Muscle of leg (tissue), 3 donors: ENCODE measurements at regions not wholly inside any gene's neighbourhood (a gene's known extent, or its start where the extent isn't known, plus 50 kb on each side); places are given as distances from the start of the nearest gene placed in this dataset.
"Not testable (repeated sequence)": the region's sequence is repeated elsewhere in the genome, so short reads cannot be mapped to it uniquely, and the experiment has no call there.

ENCODE experiments used
- DNase-seq: peaks from one replicate; pipeline ENCODE4 v3.0.0; 2013
- H3K27ac ChIP-seq: one replicate; pipeline ENCODE4 v1.5.1; 2013; ENCODE audit warnings: mild to moderate bottlenecking, low read length, control low read depth
- H3K27me3 ChIP-seq: one replicate; pipeline ENCODE4 v1.6.1; 2013; ENCODE audit warnings: low read length; ENCODE audit not compliant: control insufficient read depth, insufficient read depth
- H3K36me3 ChIP-seq: one replicate; pipeline ENCODE4 v1.6.1; 2013; ENCODE audit warnings: low read length; ENCODE audit not compliant: control insufficient read depth, insufficient read depth
- H3K4me1 ChIP-seq: one replicate; pipeline ENCODE4 v1.6.1; 2013; ENCODE audit warnings: low read length; ENCODE audit not compliant: control insufficient read depth, insufficient read depth
- H3K4me3 ChIP-seq: one replicate; pipeline ENCODE4 v1.5.1; 2013; ENCODE audit warnings: low read length, control low read depth
- H3K9me3 ChIP-seq: replicated peaks from 2 replicates; pipeline ENCODE4 v1.6.1; 2013; ENCODE audit warnings: low read depth, low read length; ENCODE audit not compliant: control insufficient read depth
- WGBS: methylation state at CpG from one replicate; pipeline ENCODE4 v1.1.5; 2013; ENCODE audit warnings: missing lambda C conversion rate; ENCODE audit not compliant: insufficient coverage; 5-methylcytosine and 5-hydroxymethylcytosine counted together

DNA sequence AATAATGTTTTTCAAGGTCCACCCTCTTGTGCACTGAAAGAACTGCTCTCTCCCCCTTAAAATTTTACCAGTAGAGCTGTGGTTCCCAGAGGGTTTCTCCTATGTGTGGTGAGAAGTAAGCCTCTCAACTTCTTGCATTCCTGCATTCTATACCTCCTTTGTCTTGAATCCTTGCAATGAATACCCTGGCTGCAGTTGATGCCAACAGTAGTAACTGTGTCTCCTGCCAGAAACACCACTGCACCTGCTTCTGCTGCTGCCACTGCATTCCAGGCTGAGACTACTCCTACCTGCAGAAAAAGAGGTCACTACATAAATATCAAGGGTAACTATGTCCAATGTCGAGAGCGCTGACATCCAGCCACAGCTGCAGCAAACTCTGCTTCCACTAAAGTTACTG, 203.7 kb downstream of the TMEM167A start:
- Histone ChIP-seq H3K27me3 (no peaks in the 10 kb centered on the region), H3K9me3 (no peaks in the 10 kb centered on the region), H3K4me1 (no peaks in the 10 kb centered on the region), H3K27ac (no peak overlapping the region), H3K4me3 (no peak overlapping the region), H3K36me3 (no peaks in the 10 kb centered on the region)
- WGBS: 35% methylated on average over 2 of the region's 2 CpGs
- DNase-seq: no peak

DNA sequence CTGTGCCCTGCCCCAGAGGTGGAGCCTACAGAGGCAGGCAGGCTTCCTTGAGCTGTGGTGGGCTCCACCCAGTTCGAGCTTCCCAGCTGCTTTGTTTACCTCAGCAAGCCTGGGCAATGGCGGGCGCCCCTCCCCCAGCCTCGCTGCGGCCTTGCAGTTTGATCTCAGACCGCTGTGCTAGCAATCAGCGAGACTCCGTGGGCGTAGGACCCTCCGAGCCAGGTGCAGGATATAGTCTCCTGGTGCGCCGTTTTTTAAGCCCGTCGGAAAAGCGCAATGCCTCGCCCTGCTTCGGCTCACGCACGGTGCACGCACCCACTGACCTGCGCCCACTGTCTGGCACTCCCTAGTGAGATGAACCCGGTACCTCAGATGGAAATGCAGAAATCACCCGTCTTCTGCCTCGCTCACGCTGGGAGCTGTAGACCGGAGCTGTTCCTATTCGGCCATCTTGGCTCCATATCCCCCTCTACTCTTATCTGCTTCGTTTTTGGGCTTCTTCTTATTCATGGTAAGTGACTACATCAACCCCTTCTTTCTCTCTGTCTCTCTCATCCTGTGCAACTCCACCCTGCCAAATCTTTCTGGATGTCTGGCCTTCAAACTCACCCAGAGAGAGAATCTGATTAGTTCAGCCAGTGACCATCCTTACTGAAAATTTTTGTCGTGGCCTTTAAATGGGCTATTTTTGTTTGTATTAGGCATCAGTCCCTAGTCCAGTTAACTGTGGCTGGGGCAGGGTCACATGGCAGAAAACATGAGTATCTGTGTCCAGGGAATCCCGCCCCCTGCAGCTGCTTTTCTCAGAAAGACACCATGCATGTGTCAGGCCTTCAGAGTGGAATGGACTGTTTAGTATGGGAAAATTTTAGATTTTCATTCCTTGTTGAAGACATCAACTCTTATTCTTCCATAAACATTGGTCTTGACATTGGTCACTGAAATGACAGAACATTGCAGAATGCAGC, 204.6 kb downstream of the TMEM167A start:
- not testable (repeated sequence) for DNase-seq, H3K36me3 ChIP-seq, H3K27me3 ChIP-seq, H3K27ac ChIP-seq, H3K4me3 ChIP-seq, H3K9me3 ChIP-seq, H3K4me1 ChIP-seq
- WGBS: 87% methylated on average over 25 of the region's 30 CpGs

DNA sequence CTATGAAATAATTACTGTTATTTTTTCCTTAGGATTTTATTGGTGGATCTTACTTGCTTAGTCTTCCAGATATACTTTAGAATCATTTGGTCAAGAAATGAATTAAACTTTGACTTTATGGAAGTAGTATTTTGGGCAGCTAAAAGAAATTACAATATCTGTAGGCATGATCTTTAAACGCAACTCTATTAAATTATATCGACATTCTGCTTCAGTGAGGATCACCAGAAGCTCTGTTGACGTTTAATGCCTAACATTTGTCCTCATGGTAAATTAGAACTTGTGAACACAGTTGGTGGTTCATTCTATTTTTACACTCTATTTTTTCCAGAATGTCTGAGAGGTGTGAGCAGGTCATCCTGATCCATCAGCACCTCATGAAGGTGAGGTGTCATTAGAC, 211.6 kb downstream of the TMEM167A start:
- Histone ChIP-seq H3K4me1 (no peaks in the 10 kb centered on the region), H3K9me3 (no peaks in the 10 kb centered on the region), H3K4me3 (no peak overlapping the region), H3K36me3 (no peaks in the 10 kb centered on the region), H3K27me3 (no peaks in the 10 kb centered on the region), H3K27ac (no peak overlapping the region)
- WGBS: no CpG with 5 or more reads among the region's 3 CpGs
- no peak for DNase-seq

DNA sequence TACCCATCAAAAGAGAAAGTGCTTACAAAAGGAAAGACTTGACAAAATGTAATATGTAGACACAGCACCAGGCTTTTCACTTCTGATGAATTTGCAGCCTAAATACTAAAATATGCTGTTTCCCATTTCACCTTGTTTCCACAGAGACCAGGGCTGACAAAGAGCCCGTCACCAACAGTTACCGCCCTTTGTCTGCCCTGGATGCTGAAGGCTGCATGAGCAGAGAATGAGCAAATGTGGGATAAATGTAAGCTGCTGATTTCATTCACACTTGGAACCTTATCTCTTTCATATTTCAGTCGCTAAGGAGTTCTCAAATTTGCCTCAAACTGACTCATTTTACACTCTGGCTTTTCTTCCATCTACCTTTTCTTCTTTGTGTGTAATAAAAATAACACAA, 213.9 kb downstream of the TMEM167A start:
- DNase-seq: no peak
- peaks cover 3% of the 10 kb centered on the region for H3K4me1 ChIP-seq
- H3K9me3 ChIP-seq: no peaks in the 10 kb centered on the region
- H3K4me3 ChIP-seq: no peak overlapping the region
- H3K36me3 ChIP-seq: no peaks in the 10 kb centered on the region
- no CpG with 5 or more reads among the region's 3 CpGs for WGBS
- no peak overlapping the region for H3K27ac ChIP-seq
- H3K27me3 ChIP-seq: no peaks in the 10 kb centered on the region

DNA sequence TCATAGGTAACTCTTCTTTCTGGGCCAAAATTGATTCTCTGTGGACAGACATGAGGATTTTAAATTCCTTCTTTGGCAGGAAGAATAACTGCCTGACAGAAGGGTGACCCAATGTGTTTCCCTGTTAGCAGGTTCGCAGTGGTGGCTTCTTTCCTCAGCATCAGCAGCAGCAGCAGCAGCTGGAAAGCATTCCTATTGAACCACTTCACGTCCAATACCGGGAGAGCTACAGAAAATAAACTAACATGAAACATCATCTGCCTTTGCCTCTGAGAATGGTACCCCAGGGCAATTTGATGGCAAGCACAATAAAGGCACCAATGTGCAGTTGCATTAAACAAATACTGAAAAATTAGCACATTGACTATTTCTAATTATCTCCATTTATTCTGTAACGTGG, 214.5 kb downstream of the TMEM167A start:
- H3K4me1 ChIP-seq: peaks cover 3% of the 10 kb centered on the region
- DNase-seq: no peak
- H3K27me3 ChIP-seq: no peaks in the 10 kb centered on the region
- no peaks in the 10 kb centered on the region for H3K36me3 ChIP-seq
- no peak overlapping the region for H3K27ac ChIP-seq
- no peaks in the 10 kb centered on the region for H3K9me3 ChIP-seq
- H3K4me3 ChIP-seq: no peak overlapping the region
- 33% methylated on average over 1 of the region's 4 CpGs for WGBS

DNA sequence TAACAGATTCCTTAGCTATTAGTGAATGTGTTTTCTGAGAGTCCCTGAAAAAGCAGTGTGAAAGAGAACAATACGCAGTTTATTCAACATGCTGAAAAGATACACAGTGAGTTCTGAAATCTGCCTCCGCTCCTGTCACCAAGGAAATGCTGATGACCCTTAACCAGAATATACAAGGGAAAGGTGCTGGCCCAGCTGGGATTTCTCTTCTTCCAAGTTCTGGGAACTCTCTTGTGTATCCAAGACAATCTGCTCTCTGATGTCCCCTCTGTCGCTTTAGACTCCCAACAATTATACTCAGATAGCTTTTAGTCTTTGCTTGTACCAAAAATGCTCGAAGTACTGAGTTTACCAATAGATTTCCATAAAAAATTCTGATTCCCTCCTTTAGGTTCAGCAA, 214.9 kb downstream of the TMEM167A start:
- Histone ChIP-seq H3K4me1 (peaks cover 3% of the 10 kb centered on the region), H3K4me3 (no peak overlapping the region), H3K27me3 (no peaks in the 10 kb centered on the region), H3K9me3 (no peaks in the 10 kb centered on the region), H3K36me3 (no peaks in the 10 kb centered on the region), H3K27ac (no peak overlapping the region)
- no peak for DNase-seq
- 77% methylated on average over 3 of the region's 4 CpGs for WGBS

DNA sequence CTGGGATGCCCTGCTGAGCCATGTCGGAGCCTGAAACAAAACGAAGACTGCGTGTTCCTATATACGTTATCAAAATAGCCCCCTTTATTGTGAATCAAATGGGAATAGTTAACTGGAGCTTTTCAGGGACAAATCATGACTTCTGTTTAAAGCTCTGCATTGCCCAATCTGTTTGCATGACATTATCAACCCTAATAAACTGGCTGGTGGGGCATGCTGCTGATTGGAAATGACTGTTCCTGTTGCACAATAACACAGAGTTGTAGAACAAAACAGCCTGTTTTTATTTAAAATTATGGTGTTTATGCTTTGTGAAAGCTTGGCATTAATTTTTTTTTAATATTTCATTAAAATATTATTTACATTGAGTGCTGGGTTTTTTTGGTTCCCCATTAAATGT, 215.5 kb downstream of the TMEM167A start:
- H3K9me3 ChIP-seq: no peaks in the 10 kb centered on the region
- H3K4me3 ChIP-seq: no peak overlapping the region
- no peaks in the 10 kb centered on the region for H3K27me3 ChIP-seq
- H3K27ac ChIP-seq: no peak overlapping the region
- no peaks in the 10 kb centered on the region for H3K36me3 ChIP-seq
- H3K4me1 ChIP-seq: peaks cover 4% of the 10 kb centered on the region
- WGBS: 97% methylated on average over 4 of the region's 4 CpGs
- DNase-seq: no peak

DNA sequence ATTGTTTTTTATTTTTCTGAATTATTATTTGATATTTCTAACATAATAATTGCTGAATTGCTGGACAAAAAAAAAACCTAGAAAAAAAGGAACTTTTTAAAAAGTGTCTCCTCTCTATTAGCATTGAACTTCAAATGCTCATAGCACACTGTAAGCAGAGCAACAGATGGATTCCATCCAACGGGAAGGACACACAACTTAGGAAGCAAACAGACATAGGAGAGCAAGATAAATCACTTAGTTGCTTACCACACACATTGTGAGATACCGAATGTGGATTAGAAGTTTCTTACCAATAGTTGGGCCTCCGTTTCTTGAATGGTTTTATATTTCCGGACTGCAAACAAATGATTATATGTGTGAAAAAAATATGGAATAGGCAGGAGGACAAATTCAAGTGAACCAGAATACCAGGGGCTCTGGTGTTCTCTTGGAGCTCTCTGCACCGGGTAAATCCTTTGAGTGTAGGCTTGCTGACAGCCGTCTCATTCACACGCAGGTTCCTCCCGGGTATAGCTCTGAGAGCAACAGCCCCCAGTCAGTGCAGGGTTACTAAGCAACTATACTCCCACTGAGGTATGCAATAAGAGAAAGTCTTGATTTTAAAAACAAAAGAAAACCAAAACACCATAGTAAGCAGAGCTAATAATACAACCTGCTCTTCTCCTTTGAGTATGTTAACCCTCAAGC, 217.6 kb downstream of the TMEM167A start:
- no peaks in the 10 kb centered on the region for H3K36me3 ChIP-seq
- no peak overlapping the region for H3K4me3 ChIP-seq
- peaks cover 7% of the 10 kb centered on the region for H3K4me1 ChIP-seq
- WGBS: no CpG with 5 or more reads among the region's 8 CpGs
- DNase-seq: peak; percentile 67
- H3K27me3 ChIP-seq: no peaks in the 10 kb centered on the region
- H3K9me3 ChIP-seq: no peaks in the 10 kb centered on the region
- no peak overlapping the region for H3K27ac ChIP-seq

DNA sequence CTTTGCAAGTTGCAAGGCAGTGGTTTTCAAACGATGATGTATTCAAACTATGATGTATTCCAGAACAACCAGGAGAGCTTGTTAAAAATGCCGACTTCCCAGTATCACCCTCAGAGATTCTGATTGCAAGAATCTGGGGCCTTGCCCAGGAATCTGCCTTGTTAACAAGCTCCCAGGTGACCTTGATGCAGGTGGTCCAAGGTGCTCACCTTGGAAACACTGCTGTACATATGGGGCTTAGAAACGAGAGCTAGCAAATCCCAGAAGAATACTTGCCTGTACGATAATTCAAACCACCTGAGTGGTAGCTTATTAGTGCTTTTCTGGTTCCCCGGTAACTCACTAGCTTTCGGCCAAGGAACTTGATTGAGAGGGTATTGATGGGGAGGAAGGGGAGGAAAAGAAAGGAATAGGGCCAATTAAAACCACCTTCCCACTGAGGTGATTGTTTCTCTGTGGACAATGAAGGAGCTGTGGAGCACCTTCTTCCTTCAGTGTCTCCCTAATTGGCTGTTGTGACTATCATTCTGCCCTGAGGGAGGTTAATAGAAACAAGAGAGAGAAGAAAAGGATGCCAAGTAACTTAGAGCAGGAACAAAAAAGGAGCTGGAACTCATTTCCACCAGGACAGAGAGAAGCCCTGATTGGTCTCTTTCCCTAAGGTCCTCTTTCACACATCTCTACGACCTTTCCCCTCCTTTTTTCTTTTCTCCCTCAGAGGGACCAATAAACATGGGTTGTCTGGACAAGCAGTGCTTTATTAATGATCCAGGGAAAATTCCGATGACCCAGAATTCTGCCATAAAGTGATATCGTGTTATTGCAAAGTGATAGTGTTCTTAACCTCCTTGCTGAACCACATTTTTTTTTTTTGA, 218.8 kb downstream of the TMEM167A start:
- peak; percentile 69 for DNase-seq
- Histone ChIP-seq H3K4me3 (no peak overlapping the region), H3K27me3 (no peaks in the 10 kb centered on the region), H3K4me1 (peaks cover 7% of the 10 kb centered on the region), H3K9me3 (no peaks in the 10 kb centered on the region), H3K27ac (peak overlapping the region; percentile 54), H3K36me3 (no peaks in the 10 kb centered on the region)
- WGBS: 47% methylated on average over 2 of the region's 9 CpGs
